ENCODE measurements at regions not wholly inside any gene's neighbourhood (a gene's known extent, or its start where the extent isn't known, plus 50 kb on each side); places are given as distances from the start of the nearest gene placed in this dataset.
"Not testable (repeated sequence)": the region's sequence is repeated elsewhere in the genome, so short reads cannot be mapped to it uniquely, and the experiment has no call there.

- no peak for DNase-seq
These were observed 76.1 kb upstream of the PDSS1 start for GRCh38 chr10:26621243-26621888.

- peak; percentile 44 for DNase-seq
These were observed 75.4 kb upstream of the PDSS1 start for GRCh38 chr10:26621889-26622711.

GRCh38 chr10:26622891-26623290 lies 74.6 kb upstream of the PDSS1 start:
- no peak for DNase-seq

- no peak for DNase-seq
These were observed 73.5 kb upstream of the PDSS1 start for GRCh38 chr10:26624006-26624405.

GRCh38 chr10:26626066-26626465 lies 71.4 kb upstream of the PDSS1 start:
- DNase-seq = no peak

- no peak for DNase-seq
These were observed 70.2 kb upstream of the PDSS1 start for GRCh38 chr10:26627324-26627723.

GRCh38 chr10:26628395-26628794 lies 69.1 kb upstream of the PDSS1 start:
- DNase-seq = no peak

GRCh38 chr10:26632171-26632570 lies 65.3 kb upstream of the PDSS1 start:
- not testable (repeated sequence) for DNase-seq

GRCh38 chr10:26634111-26634510 lies 63.4 kb upstream of the PDSS1 start:
- not testable (repeated sequence) for DNase-seq

- no peak for DNase-seq
These were observed 59.8 kb upstream of the PDSS1 start for GRCh38 chr10:26637521-26638275.

- no peak for DNase-seq
These were observed 57.1 kb upstream of the PDSS1 start for GRCh38 chr10:26640391-26640790.

GRCh38 chr10:26642896-26643653 lies 54.4 kb upstream of the PDSS1 start:
- no peak for DNase-seq

- DNase-seq = no peak
These were observed 49.8 kb upstream of the PDSS1 start for GRCh38 chr10:26647602-26648244.
